Stimulated activated CD4-positive, alpha-beta T cell treated with anti-CD3 and anti-CD28 coated beads, Interleukin-2, amount 100 ng/mL, for 4 hours (primary cell): ENCODE measurements at regions not wholly inside any gene's neighbourhood (a gene's known extent, or its start where the extent isn't known, plus 50 kb on each side); places are given as distances from the start of the nearest gene placed in this dataset.

Experiments used
- DNase-seq: peaks from one replicate; pipeline ENCODE4 v3.0.0-alpha.2; 2020; ENCODE audit warnings: low read depth

- DNase-seq = no peak
Measured at GRCh38 chr11:71075116-71075720, 177.2 kb downstream of the SHANK2 start.

- DNase-seq = no peak
Measured at GRCh38 chr11:71071736-71072509, 180.5 kb downstream of the SHANK2 start.

- no peak for DNase-seq
Measured at GRCh38 chr11:71070490-71071453, 181.6 kb downstream of the SHANK2 start.

DNA sequence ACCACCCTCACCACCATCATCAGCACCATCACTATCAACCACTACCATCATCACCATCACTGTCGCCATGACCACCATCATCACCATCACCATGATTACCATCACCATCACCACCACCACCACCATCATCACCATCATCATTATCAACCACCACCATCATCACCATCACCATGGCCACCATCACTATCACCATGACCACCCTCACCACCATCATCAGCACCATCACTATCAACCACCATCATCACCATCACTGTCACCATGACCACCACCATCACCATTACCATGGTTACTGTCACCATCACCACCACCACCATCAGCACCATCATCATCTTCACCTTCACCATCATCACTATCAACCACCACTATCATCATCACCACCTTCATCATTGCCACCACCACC lies 183.4 kb downstream of the SHANK2 start:
- DNase-seq = no peak

- no peak for DNase-seq
Measured at GRCh38 chr11:71067753-71068152, 184.6 kb downstream of the SHANK2 start.

- no peak for DNase-seq
Measured at GRCh38 chr11:71066311-71066710, 186.1 kb downstream of the SHANK2 start.

DNA sequence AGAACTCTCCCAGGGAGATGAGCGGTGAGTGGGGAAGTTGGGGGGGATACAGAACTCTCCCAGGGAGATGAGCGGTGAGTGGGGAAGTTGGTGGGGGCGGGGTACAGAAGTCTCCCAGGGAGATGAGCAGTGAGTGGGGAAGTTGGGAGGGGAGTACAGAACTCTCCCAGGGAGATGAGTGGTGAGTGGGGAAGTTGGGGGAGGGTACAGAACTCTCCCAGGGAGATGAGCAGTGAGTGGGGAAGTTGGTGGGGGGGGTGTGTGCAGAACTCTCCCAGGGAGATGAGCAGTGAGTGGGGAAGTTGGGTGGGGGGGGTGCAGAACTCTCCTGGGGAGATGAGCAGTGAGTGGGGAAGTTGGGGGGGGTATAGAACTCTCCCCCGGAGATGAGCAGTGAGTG lies 186.5 kb downstream of the SHANK2 start:
- DNase-seq = no peak

GRCh38 chr11:71064702-71065515 lies 187.5 kb downstream of the SHANK2 start:
- no peak for DNase-seq

DNA sequence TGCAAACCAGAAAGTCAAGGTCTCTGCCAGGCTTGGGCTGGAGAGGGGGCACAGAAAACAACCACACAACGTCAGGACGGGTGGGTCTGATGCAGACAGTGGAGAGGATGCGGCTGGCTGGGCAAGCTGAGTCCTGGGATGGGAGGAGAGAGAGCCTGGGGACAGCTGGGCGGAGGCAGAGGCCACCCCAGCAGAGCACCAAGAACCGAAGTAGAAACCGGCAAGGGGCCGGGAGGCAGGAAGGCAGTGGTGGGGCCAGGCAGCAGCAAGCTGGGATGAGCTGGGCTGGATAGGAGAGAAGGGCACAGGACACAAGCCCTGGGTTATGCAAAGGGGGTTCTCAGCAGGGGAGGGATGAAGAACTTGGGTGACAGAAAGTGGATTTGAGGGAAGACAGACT lies 188.2 kb downstream of the SHANK2 start:
- no peak for DNase-seq

DNA sequence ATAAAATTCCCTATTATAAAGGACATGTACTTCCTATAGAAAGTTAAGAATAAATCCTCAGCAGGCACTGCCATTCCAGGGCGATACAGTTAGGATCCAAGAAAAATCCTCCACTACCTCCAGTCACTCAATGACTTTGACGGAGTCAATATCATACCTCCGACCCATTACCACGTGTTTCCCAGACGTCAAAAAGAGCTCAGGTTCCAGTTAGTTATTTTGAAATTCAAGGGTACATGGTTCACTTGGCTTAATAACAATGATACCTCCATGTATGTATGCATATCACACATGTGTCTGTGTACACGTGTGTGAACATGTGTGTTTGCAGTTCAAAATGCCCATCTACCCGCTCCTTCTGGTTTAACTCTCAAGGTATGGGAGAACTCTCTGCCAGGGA lies 189.2 kb downstream of the SHANK2 start:
- no peak for DNase-seq

DNA sequence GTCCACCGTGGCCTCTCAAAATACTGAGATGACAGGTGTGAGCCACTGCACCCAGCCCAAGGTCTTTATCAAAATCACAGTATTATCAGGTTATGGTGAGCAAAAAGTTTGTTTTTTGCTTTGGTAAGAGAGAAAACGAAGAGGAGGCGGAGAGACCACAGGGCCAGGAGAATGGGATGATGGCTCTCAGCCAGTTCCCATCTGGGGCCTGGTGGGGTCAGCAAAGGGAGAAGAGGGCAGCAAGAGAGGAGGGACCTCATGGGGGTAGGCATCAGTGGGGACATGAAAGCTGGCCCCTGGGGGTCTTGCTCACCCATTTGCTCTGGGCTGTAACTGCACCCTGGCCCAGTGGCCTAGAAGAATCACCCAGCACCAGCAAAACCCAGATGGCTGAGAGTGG lies 190.2 kb downstream of the SHANK2 start:
- DNase-seq = no peak

GRCh38 chr11:71060391-71060791 lies 192.0 kb downstream of the SHANK2 start:
- DNase-seq = no peak

- no peak for DNase-seq
Measured at GRCh38 chr11:71059662-71060061, 192.7 kb downstream of the SHANK2 start.

DNA sequence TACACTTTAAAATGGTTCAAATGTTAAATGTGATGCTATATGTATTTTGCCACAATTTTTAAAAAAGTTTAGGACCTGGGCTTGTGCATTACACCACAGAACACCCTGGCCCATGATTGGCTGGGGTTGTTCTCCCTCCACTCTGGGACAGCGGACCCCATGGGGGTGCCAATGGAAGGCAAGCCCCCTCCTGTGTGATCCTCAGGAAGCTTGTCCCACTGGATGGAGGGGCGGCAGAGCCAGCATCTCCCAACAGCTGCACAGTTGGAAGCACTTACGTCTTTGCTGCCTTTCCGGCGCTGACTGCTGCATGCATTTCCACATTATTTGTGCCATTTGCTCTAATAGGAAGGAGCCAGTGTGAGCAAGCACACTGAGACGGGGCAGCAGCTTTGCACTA lies 196.5 kb downstream of the SHANK2 start:
- no peak for DNase-seq
